NCI-H2081 (cell line): ENCODE measurements at regions not wholly inside any gene's neighbourhood (a gene's known extent, or its start where the extent isn't known, plus 50 kb on each side); places are given as distances from the start of the nearest gene placed in this dataset.

Experiments used
- DNase-seq, 2 experiments: peaks; one replicate each; lab custom pipeline; 2025; lab: John Stamatoyannopoulos, UW

DNA sequence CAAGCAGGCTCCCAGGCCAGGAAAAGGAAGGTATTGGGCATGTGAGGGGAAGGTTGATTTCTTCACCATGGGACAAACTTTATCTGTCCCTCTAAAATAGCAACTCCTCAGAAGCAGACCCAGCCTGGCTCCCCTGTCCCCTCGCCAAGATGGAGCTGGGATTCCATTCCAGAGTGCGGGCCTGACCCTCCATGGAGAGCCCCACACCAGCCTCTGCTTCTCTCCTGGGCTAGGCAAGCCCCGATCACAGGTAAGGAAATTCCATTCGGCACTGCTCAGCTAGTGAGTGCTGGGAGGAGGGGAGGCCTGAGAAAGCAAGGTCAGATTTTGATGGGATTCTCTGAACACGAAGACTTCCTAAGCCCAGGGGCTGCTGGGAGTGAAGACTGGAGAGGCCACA lies 98.4 kb downstream of the EFNB1 start:
- no peak for DNase-seq

- no peak for DNase-seq
Observed at GRCh38 chrX:68923147-68923546, 94.3 kb downstream of the EFNB1 start.

GRCh38 chrX:68922013-68922412 lies 93.2 kb downstream of the EFNB1 start:
- no peak for DNase-seq

DNA sequence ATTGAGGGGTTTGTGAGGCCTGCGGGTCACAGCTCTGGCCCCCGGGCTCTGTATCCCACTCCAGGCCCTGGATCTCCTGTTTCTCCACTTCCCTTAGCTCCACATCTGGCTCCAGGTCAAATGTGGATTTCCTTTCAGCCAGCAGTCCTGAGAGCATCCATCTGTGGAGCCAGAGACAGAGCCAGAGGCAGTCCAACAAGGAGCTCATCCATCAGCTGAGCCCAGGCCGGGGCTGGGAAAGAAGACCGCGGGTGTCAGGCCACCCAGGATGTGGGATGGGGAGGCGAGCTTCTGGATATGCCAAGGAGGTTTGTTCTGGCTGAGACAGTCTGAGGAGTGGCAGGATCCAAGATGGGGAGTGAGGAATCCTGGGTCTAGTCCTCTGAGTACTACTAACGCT lies 91.7 kb downstream of the EFNB1 start:
- no peak for DNase-seq

- DNase-seq: no peak
Observed at GRCh38 chrX:68919707-68920106, 90.9 kb downstream of the EFNB1 start.

GRCh38 chrX:68918202-68918601 lies 89.4 kb downstream of the EFNB1 start:
- DNase-seq: no peak

- no peak for DNase-seq
Observed at GRCh38 chrX:68917799-68918198, 89.0 kb downstream of the EFNB1 start.

- no peak for DNase-seq
Observed at GRCh38 chrX:68916891-68917290, 88.1 kb downstream of the EFNB1 start.

DNA sequence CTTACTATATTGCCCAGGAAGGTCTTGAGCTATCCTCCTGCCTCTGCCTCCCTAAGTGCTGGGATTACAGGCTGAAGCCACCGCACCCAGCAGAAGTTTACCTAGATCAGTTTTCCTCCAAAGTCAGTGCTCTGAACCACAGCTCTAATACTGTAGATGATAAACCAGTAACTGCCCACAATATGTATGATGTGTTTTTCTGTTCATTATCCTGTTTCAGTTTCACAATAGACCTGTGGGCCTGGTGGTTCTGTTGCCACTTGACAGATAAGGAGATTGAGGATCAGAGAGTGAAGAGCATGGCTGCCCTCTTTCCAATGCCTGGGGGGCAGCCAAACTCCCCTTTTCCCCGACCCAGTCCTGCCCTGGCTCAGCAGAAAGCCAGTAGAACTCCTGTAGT lies 87.0 kb downstream of the EFNB1 start:
- no peak for DNase-seq

GRCh38 chrX:68914479-68914946 lies 85.7 kb downstream of the EFNB1 start:
- DNase-seq: no peak

GRCh38 chrX:68913249-68913547 lies 84.4 kb downstream of the EFNB1 start:
- DNase-seq: no peak

- DNase-seq: no peak
Observed at GRCh38 chrX:68912113-68912512, 83.3 kb downstream of the EFNB1 start.

- no peak for DNase-seq
Observed at GRCh38 chrX:68910731-68911428, 82.1 kb downstream of the EFNB1 start.

DNA sequence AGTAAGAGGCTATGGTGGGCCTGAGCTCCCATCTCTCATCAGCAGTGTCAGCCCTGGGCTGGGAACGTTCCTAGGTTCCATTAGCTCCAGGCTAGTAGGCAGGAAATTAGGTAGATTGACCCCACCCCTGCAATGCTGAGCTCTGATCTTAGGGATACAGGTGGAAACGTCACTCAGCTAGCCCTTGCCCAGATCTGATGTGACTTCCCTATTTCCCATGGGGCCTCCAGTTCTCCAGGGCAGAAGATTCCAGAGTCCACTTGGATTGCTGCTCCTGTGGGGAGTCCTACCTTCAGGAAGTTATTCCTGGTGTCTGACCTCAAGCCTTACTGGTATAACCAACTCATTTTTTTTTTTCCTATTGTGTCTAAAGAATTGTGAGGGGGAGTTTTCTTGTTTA lies 81.1 kb downstream of the EFNB1 start:
- no peak for DNase-seq

GRCh38 chrX:68908071-68908470 lies 79.2 kb downstream of the EFNB1 start:
- DNase-seq: no peak

GRCh38 chrX:68902706-68903504 lies 74.1 kb downstream of the EFNB1 start:
- DNase-seq: no peak

DNA sequence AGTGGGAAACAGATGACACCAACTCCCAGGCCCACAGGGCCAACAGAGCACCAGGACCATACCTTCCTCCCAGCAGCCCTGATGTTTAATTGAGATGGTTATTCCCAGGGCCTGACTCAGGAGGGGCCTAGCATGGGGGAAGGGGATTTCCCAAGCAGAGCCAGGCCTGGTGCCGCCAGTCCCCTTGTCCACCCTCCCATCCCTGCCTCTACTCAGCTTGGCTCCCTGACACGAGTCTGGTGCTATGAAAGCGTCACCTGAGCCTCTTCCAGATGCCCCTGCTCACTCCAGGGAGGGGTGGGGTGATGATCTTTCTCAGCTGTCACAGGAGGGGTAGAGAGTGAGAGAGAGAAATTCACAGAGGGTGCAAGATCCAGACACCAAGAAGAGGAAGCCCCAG lies 72.7 kb downstream of the EFNB1 start:
- no peak for DNase-seq

- no peak for DNase-seq
Observed at GRCh38 chrX:68898598-68898997, 69.8 kb downstream of the EFNB1 start.

GRCh38 chrX:68897118-68897945 lies 68.5 kb downstream of the EFNB1 start:
- no peak for DNase-seq

DNA sequence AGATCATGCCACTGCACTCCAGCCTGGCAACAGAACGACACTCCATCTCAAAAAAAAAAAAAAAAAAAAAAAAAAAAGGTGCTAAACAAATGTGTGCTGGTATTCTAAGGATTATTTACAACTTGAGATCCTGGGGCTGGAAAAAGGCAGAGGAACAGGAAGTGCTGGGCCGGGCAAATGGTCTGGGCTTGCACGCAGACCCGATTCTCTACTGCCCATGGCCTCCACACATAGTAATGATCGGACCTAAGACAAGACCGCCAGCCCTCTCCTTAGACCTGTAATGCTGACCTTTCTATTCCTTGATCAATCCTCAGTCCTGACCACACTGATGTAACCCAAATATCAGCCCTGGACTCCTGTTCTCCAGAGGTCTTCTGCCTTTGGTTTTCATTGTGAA lies 67.8 kb downstream of the EFNB1 start:
- no peak for DNase-seq

DNA sequence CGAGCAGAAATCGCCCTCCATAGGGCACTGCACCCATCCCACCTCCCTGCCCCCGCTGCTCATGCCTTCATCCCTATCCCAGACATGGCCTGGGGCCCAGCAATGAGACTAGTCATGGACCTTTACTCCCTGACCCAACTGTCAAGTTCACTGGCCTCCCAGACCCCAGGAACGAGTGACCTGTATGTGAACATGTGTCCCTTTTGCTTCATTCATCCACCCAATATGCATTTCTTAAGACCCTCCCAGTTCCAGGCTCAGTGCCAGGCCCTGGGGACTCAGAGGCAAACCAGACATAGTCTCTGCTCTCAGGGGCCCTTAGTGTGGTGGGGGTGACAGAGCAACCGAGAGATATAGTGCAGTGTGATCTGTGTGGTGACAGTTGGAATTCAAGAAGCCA lies 67.0 kb downstream of the EFNB1 start:
- no peak for DNase-seq

GRCh38 chrX:68895341-68895755 lies 66.5 kb downstream of the EFNB1 start:
- DNase-seq: no peak
